HG02870 (cell line): ENCODE measurements at regions not wholly inside any gene's neighbourhood (a gene's known extent, or its start where the extent isn't known, plus 50 kb on each side); places are given as distances from the start of the nearest gene placed in this dataset.

Experiments used
- ATAC-seq: cut with Tn5 transposase; IDR thresholded peaks from one replicate; pipeline ENCODE4 v1.9.1; 2021; ENCODE audit warnings: mild to moderate bottlenecking, moderate library complexity; ENCODE audit not compliant: unreplicated experiment

DNA sequence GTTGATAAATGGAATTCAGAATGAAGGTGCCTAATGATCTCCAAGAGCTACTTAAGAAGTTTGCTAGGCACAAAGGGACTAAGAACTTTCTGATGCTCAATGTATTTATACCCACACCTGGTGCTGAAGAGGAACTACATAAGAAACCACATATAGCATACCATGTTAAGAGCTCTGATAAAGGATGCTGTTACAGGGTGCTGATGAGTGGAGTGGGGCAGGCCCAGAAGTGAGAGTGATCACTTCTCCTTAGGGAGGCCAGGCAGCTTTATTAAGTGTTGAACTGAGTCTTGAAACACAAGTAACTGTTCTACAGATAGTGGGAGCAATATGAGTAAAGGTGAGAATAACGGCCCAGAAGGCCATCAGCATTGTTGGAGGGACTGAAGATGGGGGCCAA is 68.3 kb upstream of the CHRDL1 start:
- ATAC-seq: peak; percentile 88

DNA sequence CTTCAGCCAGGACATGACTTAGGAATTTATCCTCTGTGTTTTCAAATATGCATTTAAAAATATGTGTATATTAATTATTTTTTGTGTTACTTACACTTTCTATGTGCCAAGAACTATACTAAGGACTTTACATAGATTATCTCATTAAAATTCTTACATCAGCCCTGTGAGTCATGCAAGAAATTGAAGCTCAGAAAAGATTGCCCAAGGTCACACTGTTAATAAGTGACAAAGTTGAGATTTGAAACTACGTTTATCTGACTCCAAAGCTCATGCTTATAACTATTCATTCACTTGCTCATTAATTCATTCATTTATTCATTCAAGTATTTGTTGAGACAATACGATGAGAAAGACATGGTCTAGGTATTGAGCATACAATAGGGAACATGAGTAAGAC is 62.9 kb upstream of the CHRDL1 start:
- no peak for ATAC-seq

DNA sequence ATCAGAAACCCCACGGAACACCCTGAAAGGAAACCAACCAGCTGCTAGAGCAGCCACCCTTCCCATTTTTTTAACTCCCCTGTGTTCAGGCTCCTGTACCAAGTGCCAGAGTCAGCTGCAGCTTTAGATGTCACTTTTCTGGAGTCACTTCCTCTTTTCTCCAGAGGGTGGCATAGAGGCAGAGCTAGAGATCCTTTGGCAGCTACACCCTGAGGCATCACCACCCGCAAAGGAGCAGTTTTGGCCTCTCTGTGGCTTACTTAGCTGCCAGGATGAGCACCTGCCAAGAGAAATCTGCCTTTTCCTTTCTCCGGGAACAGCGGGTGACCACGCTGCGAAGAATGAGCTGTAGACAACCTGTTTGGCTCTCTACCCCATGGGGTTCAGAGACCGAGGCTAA is 58.0 kb upstream of the CHRDL1 start:
- ATAC-seq: no peak

DNA sequence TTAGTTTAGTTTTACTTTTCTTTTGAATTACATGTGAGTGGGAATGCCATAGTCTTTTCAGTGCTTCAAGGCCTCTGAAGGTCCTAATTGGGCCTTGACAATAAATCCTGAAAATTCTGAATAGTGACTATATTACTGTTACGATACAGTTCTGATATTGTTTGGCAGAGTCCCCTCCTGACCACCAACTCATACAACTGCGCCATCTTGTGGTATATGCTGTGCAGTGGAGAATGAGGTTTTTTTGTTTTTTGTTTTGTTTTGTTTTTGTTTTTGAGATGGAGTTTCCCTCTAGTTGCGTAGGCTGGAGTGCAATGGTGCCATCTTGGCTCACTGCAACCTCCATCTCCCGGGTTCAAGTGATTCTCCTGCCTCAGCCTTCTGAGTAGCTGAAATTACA is 56.6 kb upstream of the CHRDL1 start:
- ATAC-seq: no peak

DNA sequence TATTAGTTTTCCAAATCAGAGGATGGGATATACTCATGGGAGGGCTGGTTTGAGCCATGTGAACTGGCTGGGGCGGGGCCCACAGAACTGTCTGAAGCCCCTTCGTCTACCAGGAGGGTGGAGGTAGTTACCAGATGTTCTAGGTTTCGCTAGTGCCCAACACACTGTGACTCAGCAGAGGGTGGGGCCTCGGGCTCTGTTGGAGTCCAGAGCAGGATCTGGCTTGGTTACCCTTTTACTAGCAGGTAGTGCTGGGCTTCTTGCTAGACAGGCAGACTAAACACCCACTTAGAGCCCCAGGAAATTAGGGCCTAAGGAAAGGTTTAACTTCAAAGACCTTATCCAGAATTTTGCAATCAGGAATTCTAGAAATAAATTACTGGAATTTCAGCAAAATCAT is 56.2 kb upstream of the CHRDL1 start:
- ATAC-seq: no peak

- ATAC-seq: peak; percentile 80
These were observed 51.7 kb upstream of the CHRDL1 start for GRCh38 chrX:110847334-110847733.

DNA sequence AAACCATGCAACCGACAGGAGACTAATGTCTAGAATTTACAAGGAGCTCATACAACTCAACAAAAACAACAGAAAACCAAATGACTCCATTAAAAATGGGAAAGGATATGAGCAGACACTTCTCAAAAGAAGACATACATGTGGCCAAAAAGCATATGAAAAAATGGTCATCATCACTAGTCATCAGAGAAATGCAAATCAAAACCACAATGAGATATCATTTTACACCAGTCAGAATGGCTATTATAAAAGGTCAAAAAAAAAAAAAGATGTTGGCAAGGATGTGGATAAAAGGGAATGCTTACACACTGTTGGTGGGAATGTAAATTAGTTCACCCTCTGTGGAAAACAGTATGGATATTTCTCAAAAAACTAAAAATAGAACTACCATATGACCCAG is 50.5 kb upstream of the CHRDL1 start:
- ATAC-seq: no peak
